Prostate gland (tissue), 2 donors: ENCODE measurements at regions not wholly inside any gene's neighbourhood (a gene's known extent, or its start where the extent isn't known, plus 50 kb on each side); places are given as distances from the start of the nearest gene placed in this dataset.

ENCODE experiments used
- DNase-seq: peaks from one replicate; pipeline ENCODE4 v3.0.0-alpha.2; 2019; ENCODE audit warnings: low spot score
- H3K27ac ChIP-seq, 2 donors: fragments of 200-600 bp; sonication (generic); 2 replicates each; pipeline ENCODE4 v1.5.1; 2017 to 2019
- H3K27me3 ChIP-seq: fragments of 200-600 bp; sonication (generic); replicated peaks from 2 replicates; pipeline ENCODE4 v1.5.1; 2019; ENCODE audit not compliant: insufficient read depth
- H3K36me3 ChIP-seq, 2 donors: fragments of 200-600 bp; sonication (generic); 1 replicate in 1 of 2; 2 replicates in 1 of 2; pipeline versions ENCODE4 v1.5.1 to v1.8.1; 2017 to 2019
- H3K4me1 ChIP-seq: fragments of 200-600 bp; sonication (generic); replicated peaks from 2 replicates; pipeline ENCODE4 v1.5.1; 2019
- H3K4me3 ChIP-seq, 2 donors: fragments of 200-600 bp; sonication (generic); 2 replicates each; pipeline ENCODE4 v1.5.1; 2017 to 2019
- H3K9me3 ChIP-seq: fragments of 200-600 bp; sonication (generic); 2 replicates; pipeline ENCODE4 v1.5.1; 2017
- POLR2A ChIP-seq: fragments of 450-650 bp; IDR thresholded peaks from one replicate; pipeline ENCODE4 v1.6.1; 2016; ENCODE audit warnings: antibody characterized with exemption, mild to moderate bottlenecking
- POLR2AphosphoS5 ChIP-seq: sonication (generic); formaldehyde crosslinking; IDR thresholded peaks from one replicate; pipeline ENCODE4 v1.6.1; 2017; ENCODE audit warnings: antibody characterized with exemption
- whole genome bisulfite sequencing: methylation state at CpG from one replicate; pipeline ENCODE4 v1.1.5; 2018; 5-methylcytosine and 5-hydroxymethylcytosine counted together
- intact Hi-C: fragments of 100-400 bp; cut with DNase I; formaldehyde crosslinking; loops from one replicate; pipeline ENCODE4 v1.14.2; 2022
- TF ChIP-seq, protein P1 (sequence below), 4 experiments: fragments of 200-600 bp in 2 of 4; fragments of 450-650 bp in 2 of 4; sonication (generic) in 2 of 4; IDR thresholded peaks; 1 replicate in 3 of 4; 2 replicates in 1 of 4; pipeline ENCODE4 v1.5.1; 2016 to 2019; ENCODE audit warnings: antibody characterized with exemption in 4 of 4, mild to moderate bottlenecking in 2 of 4, moderate library complexity in 2 of 4

DNA sequence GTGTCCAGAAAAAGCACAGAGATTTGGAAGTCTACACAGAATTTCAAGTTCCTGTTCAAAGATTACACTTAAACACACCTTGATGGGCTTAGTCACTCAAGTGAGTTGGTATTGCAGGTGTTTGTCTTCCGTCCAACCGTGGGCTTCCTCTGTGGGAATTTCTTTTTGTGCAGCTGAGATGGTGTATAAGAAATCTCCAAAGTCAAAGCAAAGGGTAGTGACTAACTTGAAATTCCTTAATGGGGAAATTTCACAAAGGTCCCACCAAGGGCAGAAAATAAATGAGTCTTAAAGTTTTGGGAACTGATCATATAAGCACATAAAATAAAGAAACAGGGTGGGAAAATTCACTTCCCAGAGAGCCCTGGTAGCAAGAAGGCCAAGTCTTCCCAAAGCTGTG is 102.0 kb upstream of the TNFAIP3 start:
- H3K4me1 ChIP-seq: no peaks in the 10 kb centered on the region
- H3K27ac ChIP-seq: no peak overlapping the region
- no peak for DNase-seq
- 94% methylated on average over 2 of the region's 2 CpGs for WGBS
- H3K36me3 ChIP-seq: no peaks in the 10 kb centered on the region
- no peak overlapping the region for H3K4me3 ChIP-seq
- H3K9me3 ChIP-seq: no peaks in the 10 kb centered on the region
- no peak for TF ChIP-seq POLR2A
- TF ChIP-seq, protein P1, sequence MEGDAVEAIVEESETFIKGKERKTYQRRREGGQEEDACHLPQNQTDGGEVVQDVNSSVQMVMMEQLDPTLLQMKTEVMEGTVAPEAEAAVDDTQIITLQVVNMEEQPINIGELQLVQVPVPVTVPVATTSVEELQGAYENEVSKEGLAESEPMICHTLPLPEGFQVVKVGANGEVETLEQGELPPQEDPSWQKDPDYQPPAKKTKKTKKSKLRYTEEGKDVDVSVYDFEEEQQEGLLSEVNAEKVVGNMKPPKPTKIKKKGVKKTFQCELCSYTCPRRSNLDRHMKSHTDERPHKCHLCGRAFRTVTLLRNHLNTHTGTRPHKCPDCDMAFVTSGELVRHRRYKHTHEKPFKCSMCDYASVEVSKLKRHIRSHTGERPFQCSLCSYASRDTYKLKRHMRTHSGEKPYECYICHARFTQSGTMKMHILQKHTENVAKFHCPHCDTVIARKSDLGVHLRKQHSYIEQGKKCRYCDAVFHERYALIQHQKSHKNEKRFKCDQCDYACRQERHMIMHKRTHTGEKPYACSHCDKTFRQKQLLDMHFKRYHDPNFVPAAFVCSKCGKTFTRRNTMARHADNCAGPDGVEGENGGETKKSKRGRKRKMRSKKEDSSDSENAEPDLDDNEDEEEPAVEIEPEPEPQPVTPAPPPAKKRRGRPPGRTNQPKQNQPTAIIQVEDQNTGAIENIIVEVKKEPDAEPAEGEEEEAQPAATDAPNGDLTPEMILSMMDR (IDR thresholded peaks at IDR 0.05): no peak
- no peak for TF ChIP-seq POLR2AphosphoS5
- H3K27me3 ChIP-seq: no peaks in the 10 kb centered on the region
- intact Hi-C loops: no loop called here

DNA sequence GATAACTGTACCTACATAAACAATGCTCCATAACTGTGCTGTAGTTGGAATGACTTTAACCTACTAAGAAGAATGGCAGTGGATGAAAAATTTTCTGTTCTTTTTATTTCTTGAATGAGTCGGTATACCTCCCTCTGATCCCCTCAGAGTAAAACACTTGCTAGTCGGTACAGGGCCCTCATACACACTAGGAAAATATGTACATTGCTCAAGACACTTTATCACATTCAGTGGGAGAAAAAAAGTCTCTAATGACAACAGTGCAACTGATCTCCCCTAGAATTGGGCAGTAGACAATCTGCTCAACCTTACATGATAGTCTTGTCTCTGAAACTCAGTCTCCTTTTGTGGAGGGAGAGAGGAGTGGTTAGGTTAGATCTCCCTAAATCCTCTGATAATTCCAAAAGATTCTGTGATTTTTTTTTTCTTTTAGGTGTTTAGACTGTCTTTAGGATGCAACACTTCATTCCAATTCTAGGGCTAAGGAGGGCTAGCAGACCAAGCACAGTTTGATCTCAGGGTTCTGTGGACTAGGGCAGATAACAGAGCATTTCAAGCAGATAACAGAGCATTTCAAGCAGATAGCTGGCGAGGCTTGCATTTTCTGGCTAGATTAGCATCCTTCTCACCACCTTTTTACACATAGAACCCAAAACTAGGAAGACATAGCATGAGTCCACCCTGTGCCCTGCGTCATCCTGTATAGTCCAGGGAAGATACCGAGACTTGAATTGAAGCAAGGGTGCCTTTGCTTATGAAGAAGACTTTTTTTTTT is 100.3 kb upstream of the TNFAIP3 start:
- TF ChIP-seq POLR2AphosphoS5 (no peak), POLR2A (no peak)
- TF ChIP-seq, protein P1 (IDR thresholded peaks at IDR 0.05): no peak
- Histone ChIP-seq H3K36me3 (no peaks in the 10 kb centered on the region), H3K27ac (no peak overlapping the region), H3K27me3 (no peaks in the 10 kb centered on the region), H3K9me3 (no peaks in the 10 kb centered on the region), H3K4me3 (no peak overlapping the region), H3K4me1 (no peaks in the 10 kb centered on the region)
- WGBS: 99% methylated on average over 5 of the region's 5 CpGs
- DNase-seq: no peak
- intact Hi-C loops: no loop called here

DNA sequence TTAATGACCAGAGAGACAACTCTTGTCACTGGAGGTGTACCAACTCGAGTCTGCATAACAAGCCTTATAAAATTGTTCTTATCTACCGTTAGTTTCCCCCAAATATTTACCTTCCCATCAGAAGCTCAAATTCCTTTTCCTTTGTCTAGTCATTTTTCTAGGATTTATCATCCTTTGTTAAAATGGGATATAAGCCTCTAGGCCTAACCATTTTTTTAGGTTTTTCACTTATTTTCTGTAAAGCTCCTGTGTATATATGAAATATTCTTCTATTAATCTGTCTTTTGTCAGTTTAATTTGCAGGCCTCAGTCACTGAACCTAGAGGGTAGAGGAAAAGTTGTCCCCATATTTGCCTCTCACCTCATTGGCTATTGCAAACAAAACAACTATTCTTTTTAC is 99.6 kb upstream of the TNFAIP3 start:
- Histone ChIP-seq H3K36me3 (no peaks in the 10 kb centered on the region), H3K27ac (no peak overlapping the region), H3K4me1 (no peaks in the 10 kb centered on the region), H3K9me3 (no peaks in the 10 kb centered on the region), H3K4me3 (no peak overlapping the region), H3K27me3 (no peaks in the 10 kb centered on the region)
- intact Hi-C loops: no loop called here
- TF ChIP-seq, protein P1 (IDR thresholded peaks at IDR 0.05): no peak
- TF ChIP-seq POLR2A (no peak), POLR2AphosphoS5 (no peak)
- no peak for DNase-seq
- 56% methylated on average over 2 of the region's 2 CpGs for WGBS

DNA sequence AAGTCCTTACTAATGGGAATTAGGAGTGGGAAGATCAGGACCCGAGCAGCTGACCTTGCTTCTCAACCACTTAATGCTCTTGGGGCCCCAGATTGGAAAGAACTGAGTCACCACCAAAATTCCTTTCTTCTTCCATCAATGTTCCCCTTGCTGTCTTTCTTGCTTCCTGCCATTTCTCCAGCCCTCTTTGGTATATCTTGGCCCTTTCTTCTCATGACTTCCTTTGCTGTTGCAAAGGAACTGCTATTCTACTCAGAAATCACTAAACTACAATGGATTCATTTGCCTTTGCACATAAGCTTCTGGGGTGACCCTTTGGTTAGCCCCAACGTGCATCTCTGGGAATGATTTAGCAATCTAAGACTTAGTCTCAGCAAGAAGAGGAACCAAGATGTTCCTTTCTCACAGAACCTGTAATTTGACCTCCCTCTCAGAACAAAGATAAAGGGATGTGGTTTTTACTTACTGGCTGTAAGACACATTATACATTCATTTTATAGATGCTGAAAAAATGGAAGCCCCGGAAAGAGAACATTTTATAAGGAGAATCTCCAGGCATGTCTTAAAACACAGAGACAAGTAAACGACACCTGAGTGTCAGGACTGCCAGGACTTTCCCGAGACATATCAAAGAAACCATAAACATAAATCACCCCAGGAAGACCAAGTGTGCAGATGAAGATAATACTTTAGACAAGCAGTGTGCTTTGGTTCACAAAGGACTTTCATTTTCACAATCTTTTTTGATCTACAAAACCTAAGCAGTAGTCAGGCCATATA is 99.0 kb upstream of the TNFAIP3 start:
- H3K36me3 ChIP-seq: no peaks in the 10 kb centered on the region
- TF ChIP-seq POLR2AphosphoS5 (no peak), POLR2A (no peak)
- TF ChIP-seq, protein P1 (IDR thresholded peaks at IDR 0.05): no peak
- H3K4me1 ChIP-seq: no peaks in the 10 kb centered on the region
- no peak for DNase-seq
- H3K9me3 ChIP-seq: no peaks in the 10 kb centered on the region
- no peak overlapping the region for H3K27ac ChIP-seq
- H3K27me3 ChIP-seq: no peaks in the 10 kb centered on the region
- no peak overlapping the region for H3K4me3 ChIP-seq
- intact Hi-C loops: no loop called here
- 30% methylated on average over 5 of the region's 5 CpGs for WGBS
